ENCODE measurements at regions not wholly inside any gene's neighbourhood (a gene's known extent, or its start where the extent isn't known, plus 50 kb on each side); places are given as distances from the start of the nearest gene placed in this dataset.

- Histone ChIP-seq H3K36me3 (ENCODE audit: insufficient read depth, low read length) (no peaks in the 10 kb centered on the region), H3K9me2 (replicated peaks; ENCODE audit: low read depth, low read length) (no peaks in the 10 kb centered on the region), H3K4me2 (ENCODE audit: low read depth, low read length, poor library complexity, severe bottlenecking) (no peak overlapping the region), H3K9ac (ENCODE audit: low read depth, low read length, poor library complexity, severe bottlenecking) (no peak overlapping the region), H3K4me3 (ENCODE audit: low read length, poor library complexity, severe bottlenecking) (no peak overlapping the region), H2AFZ (ENCODE audit: low read length) (no peak overlapping the region), H3K27me3 (ENCODE audit: insufficient read depth, low read length, poor library complexity, severe bottlenecking) (no peaks in the 10 kb centered on the region), H4K20me1 (ENCODE audit: insufficient read depth, low read length, poor library complexity, severe bottlenecking) (no peaks in the 10 kb centered on the region), H3K9me3 (ENCODE audit: insufficient read depth, low read depth, low read length) (no peaks in the 10 kb centered on the region), H3F3A (ENCODE audit: low read depth) (no peaks in the 10 kb centered on the region), H3K4me1 (ENCODE audit: insufficient read depth, low read length, poor library complexity, severe bottlenecking) (no peaks in the 10 kb centered on the region), H3K79me2 (ENCODE audit: insufficient read depth, low read length) (no peaks in the 10 kb centered on the region)
- TF ChIP-seq EZH2phosphoT487 (IDR thresholded peaks at IDR 0.05; ENCODE audit: borderline replicate concordance): no peak
- TF ChIP-seq, protein P1, sequence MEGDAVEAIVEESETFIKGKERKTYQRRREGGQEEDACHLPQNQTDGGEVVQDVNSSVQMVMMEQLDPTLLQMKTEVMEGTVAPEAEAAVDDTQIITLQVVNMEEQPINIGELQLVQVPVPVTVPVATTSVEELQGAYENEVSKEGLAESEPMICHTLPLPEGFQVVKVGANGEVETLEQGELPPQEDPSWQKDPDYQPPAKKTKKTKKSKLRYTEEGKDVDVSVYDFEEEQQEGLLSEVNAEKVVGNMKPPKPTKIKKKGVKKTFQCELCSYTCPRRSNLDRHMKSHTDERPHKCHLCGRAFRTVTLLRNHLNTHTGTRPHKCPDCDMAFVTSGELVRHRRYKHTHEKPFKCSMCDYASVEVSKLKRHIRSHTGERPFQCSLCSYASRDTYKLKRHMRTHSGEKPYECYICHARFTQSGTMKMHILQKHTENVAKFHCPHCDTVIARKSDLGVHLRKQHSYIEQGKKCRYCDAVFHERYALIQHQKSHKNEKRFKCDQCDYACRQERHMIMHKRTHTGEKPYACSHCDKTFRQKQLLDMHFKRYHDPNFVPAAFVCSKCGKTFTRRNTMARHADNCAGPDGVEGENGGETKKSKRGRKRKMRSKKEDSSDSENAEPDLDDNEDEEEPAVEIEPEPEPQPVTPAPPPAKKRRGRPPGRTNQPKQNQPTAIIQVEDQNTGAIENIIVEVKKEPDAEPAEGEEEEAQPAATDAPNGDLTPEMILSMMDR (conservative IDR thresholded peaks at IDR 0.05; ENCODE audit: low read length): no peak
Observed at GRCh38 chr11:15500643-15501042, 385.9 kb downstream of the INSC start.

- no peak overlapping the region for H3K9ac ChIP-seq (ENCODE audit: low read depth, low read length, poor library complexity, severe bottlenecking)
- TF ChIP-seq, protein P1 (conservative IDR thresholded peaks at IDR 0.05; ENCODE audit: low read length): no peak
- TF ChIP-seq EZH2phosphoT487 (IDR thresholded peaks at IDR 0.05; ENCODE audit: borderline replicate concordance): no peak
- H3K79me2 ChIP-seq (ENCODE audit: insufficient read depth, low read length): no peaks in the 10 kb centered on the region
- no peaks in the 10 kb centered on the region for H3K36me3 ChIP-seq (ENCODE audit: insufficient read depth, low read length)
- no peaks in the 10 kb centered on the region for H3F3A ChIP-seq (ENCODE audit: low read depth)
- H3K9me3 ChIP-seq (ENCODE audit: insufficient read depth, low read depth, low read length): no peaks in the 10 kb centered on the region
- H4K20me1 ChIP-seq (ENCODE audit: insufficient read depth, low read length, poor library complexity, severe bottlenecking): no peaks in the 10 kb centered on the region
- no peaks in the 10 kb centered on the region for H3K9me2 ChIP-seq (replicated peaks; ENCODE audit: low read depth, low read length)
- H3K4me2 ChIP-seq (ENCODE audit: low read depth, low read length, poor library complexity, severe bottlenecking): no peak overlapping the region
- H3K4me3 ChIP-seq (ENCODE audit: low read length, poor library complexity, severe bottlenecking): no peak overlapping the region
- H2AFZ ChIP-seq (ENCODE audit: low read length): no peak overlapping the region
- H3K4me1 ChIP-seq (ENCODE audit: insufficient read depth, low read length, poor library complexity, severe bottlenecking): no peaks in the 10 kb centered on the region
- H3K27me3 ChIP-seq (ENCODE audit: insufficient read depth, low read length, poor library complexity, severe bottlenecking): no peaks in the 10 kb centered on the region
Observed at GRCh38 chr11:15501566-15501965, 386.8 kb downstream of the INSC start.

GRCh38 chr11:15505155-15505554 lies 390.4 kb downstream of the INSC start:
- H3K9ac ChIP-seq (ENCODE audit: low read depth, low read length, poor library complexity, severe bottlenecking): no peak overlapping the region
- no peaks in the 10 kb centered on the region for H3K36me3 ChIP-seq (ENCODE audit: insufficient read depth, low read length)
- H3K4me3 ChIP-seq (ENCODE audit: low read length, poor library complexity, severe bottlenecking): no peak overlapping the region
- H2AFZ ChIP-seq (ENCODE audit: low read length): no peak overlapping the region
- H3F3A ChIP-seq (ENCODE audit: low read depth): no peaks in the 10 kb centered on the region
- no peaks in the 10 kb centered on the region for H3K27me3 ChIP-seq (ENCODE audit: insufficient read depth, low read length, poor library complexity, severe bottlenecking)
- H4K20me1 ChIP-seq (ENCODE audit: insufficient read depth, low read length, poor library complexity, severe bottlenecking): no peaks in the 10 kb centered on the region
- no peaks in the 10 kb centered on the region for H3K4me1 ChIP-seq (ENCODE audit: insufficient read depth, low read length, poor library complexity, severe bottlenecking)
- H3K4me2 ChIP-seq (ENCODE audit: low read depth, low read length, poor library complexity, severe bottlenecking): no peak overlapping the region
- TF ChIP-seq EZH2phosphoT487 (IDR thresholded peaks at IDR 0.05; ENCODE audit: borderline replicate concordance): no peak
- TF ChIP-seq, protein P1 (conservative IDR thresholded peaks at IDR 0.05; ENCODE audit: low read length): no peak
- H3K79me2 ChIP-seq (ENCODE audit: insufficient read depth, low read length): no peaks in the 10 kb centered on the region
- H3K9me2 ChIP-seq (replicated peaks; ENCODE audit: low read depth, low read length): no peaks in the 10 kb centered on the region
- H3K9me3 ChIP-seq (ENCODE audit: insufficient read depth, low read depth, low read length): no peaks in the 10 kb centered on the region
